ENCODE measurements at regions not wholly inside any gene's neighbourhood (a gene's known extent, or its start where the extent isn't known, plus 50 kb on each side); places are given as distances from the start of the nearest gene placed in this dataset.
A peak's percentile ranks its signal among the peaks of the same experiment; 100 is the strongest.

DNA sequence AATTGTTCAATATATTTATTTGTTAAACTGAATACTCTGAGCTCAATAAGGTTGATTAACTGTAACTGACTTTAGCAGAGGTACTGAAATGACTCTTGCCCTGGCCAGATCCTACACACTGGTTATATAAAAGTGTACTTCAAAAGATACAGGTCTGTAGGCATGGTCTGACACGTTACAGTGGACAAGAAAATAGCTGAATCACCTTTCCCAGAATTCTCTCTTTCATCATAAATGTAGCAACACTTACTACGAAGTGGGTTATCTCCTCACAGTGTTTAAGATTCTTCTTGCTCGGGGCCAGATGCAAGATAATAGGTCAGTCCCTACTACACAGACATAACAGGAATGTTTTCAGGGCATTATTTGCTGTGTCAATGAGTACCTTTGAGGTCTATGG lies 107.0 kb upstream of the ZC3H15 start (continued):
- peak; percentile 19; the same call in 1 of the 2 replicates for TF ChIP-seq CBFA2T3 (IDR thresholded peaks at IDR 0.05)
- no peak for TF ChIP-seq CSDE1 (IDR thresholded peaks at IDR 0.05)
- 0 out of 2 replicates have a peak, but pooled peaks have one; percentile 29 for TF ChIP-seq ARID1B (IDR thresholded peaks at IDR 0.05)

DNA sequence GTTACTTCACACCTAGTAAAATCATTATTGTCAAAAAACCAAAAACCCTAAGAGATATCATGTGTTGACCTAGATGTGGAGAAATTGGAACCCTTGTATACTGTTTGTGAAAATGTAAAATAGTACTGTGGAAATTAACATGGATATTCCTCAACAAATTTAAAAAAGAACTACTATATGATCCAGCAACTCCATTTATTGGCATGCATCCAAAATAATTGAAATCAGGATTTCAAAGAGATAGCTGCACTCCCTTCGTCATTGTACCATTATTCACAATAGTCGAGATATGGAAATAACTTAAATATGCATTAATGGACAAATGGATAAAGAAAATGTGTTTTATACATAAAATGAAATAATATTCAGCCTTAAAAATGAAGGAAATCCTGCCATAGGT lies 105.3 kb upstream of the ZC3H15 start:
- WGBS (ENCODE audit: insufficient coverage, low coverage, missing lambda C conversion rate): 9% methylated on average over 2 of the region's 2 CpGs
- Histone ChIP-seq H3K4me3 (no peak overlapping the region), H2AFZ (ENCODE audit: low read depth, low read length) (no peak overlapping the region), H3K9ac (ENCODE audit: insufficient read depth in 1 of 2, low read depth in 2 of 2, low read length in 2 of 2) (no peak overlapping the region), H3K9me1 (ENCODE audit: control insufficient read depth, insufficient read depth, low read length) (no peaks in the 10 kb centered on the region), H3K36me3 (ENCODE audit: control insufficient read depth, insufficient read depth, low read length) (no peaks in the 10 kb centered on the region), H4K20me1 (replicated peaks; ENCODE audit: control insufficient read depth, insufficient read depth, low read length) (no peaks in the 10 kb centered on the region), H3K27me3 (ENCODE audit: control insufficient read depth in 2 of 2, insufficient read depth in 2 of 2, low read length in 2 of 2) (no peaks in the 10 kb centered on the region), H3K9me3 (replicated peaks; ENCODE audit: control insufficient read depth, insufficient read depth, low read depth, low read length) (0 out of 2 replicates have a peak, but pooled peaks cover 2% of the 10 kb centered on the region), H3K27ac (ENCODE audit: extremely low read depth, low read depth, low read length) (no peak overlapping the region), H3K79me2 (ENCODE audit: control insufficient read depth, insufficient read depth, low read length) (no peaks in the 10 kb centered on the region), H3K4me2 (ENCODE audit: insufficient read depth, low read length) (no peak overlapping the region), H3K4me1 (replicated peaks in 1 of 2; ENCODE audit: control insufficient read depth in 2 of 2, insufficient read depth in 2 of 2, low read length in 2 of 2) (0 out of 5 replicates have a peak, but pooled peaks cover 0 to 4% of the 10 kb centered on the region in 2 experiments)
- no peak for ATAC-seq
- no peak for DNase-seq (ENCODE audit: extremely low read depth in 1 of 4, low spot score in 3 of 4)
- no TSS peak for BruUV-seq (replicated peaks)
- ChIA-PET CTCF (ENCODE audit: low intra/inter-chr PET ratio) (no interaction called here), POLR2A (no interaction called here)
- intact Hi-C loops (cut with micrococcal nuclease): no loop called here
- no peak for FAIRE-seq
- in situ Hi-C loops (cut with MboI): no loop called here
- TF ChIP-seq NFIX (CRISPR knock-in tag; IDR thresholded peaks at IDR 0.05; ENCODE audit: low read depth) (peak; percentile 78), ZBTB7A (IDR thresholded peaks at IDR 0.05; ENCODE audit: borderline replicate concordance, control insufficient read depth, low read depth, low read length) (no peak), ZNF444 (CRISPR knock-in tag; IDR thresholded peaks at IDR 0.05) (no peak), NFIC (IDR thresholded peaks at IDR 0.05) (peak; percentile 89)
